ENCODE measurements at regions not wholly inside any gene's neighbourhood (a gene's known extent, or its start where the extent isn't known, plus 50 kb on each side); places are given as distances from the start of the nearest gene placed in this dataset.

- no peak for TF ChIP-seq CTCF (IDR thresholded peaks at IDR 0.05; ENCODE audit: poor library complexity)
- no peak for TF ChIP-seq EZH2 (IDR thresholded peaks at IDR 0.05; ENCODE audit: borderline replicate concordance)
Observed at GRCh38 chr9:110142253-110142652, 65.7 kb downstream of the C9orf152 start.

All from hepatocyte (in vitro differentiated cells).